ENCODE measurements at regions not wholly inside any gene's neighbourhood (a gene's known extent, or its start where the extent isn't known, plus 50 kb on each side); places are given as distances from the start of the nearest gene placed in this dataset.

- no peaks in the 10 kb centered on the region for H3K4me1 Mint-ChIP-seq
- no peak for DNase-seq (ENCODE audit: low spot score in 2 of 2, unreplicated experiment in 2 of 2)
- no peaks in the 10 kb centered on the region for H3K36me3 Mint-ChIP-seq
- H3K27me3 Mint-ChIP-seq (ENCODE audit: low read depth), result no peaks in the 10 kb centered on the region
- no peak overlapping the region for H3K4me3 Mint-ChIP-seq
- no peaks in the 10 kb centered on the region for H3K9me3 Mint-ChIP-seq
- H3K27ac Mint-ChIP-seq, result no peak overlapping the region
- TF ChIP-seq CTCF (IDR thresholded peaks at IDR 0.05; ENCODE audit: unreplicated experiment), result no peak
Measured at GRCh38 chr1:192022827-192023226, 135.4 kb upstream of the RGS18 start.

DNA sequence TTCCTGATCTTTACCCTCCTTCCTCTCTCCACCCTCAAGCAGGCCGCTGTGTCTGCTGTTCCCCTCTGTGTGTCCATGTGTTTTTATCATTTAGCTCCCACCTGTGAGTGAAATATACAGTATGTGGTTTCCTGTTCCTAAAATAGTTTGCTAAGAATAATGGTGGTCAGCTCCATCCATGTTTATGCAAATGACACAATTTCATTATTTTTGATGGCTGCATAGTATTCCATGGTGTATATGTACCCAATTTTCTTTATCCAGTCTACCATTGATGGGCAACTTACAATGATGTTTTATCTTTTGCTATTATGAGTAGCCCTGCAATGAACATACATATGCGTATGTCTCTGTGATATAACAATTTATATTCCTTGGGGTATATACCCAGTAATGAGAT lies 133.4 kb upstream of the RGS18 start:
- no peak overlapping the region for H3K4me3 Mint-ChIP-seq
- TF ChIP-seq CTCF (IDR thresholded peaks at IDR 0.05; ENCODE audit: unreplicated experiment), result no peak

DNA sequence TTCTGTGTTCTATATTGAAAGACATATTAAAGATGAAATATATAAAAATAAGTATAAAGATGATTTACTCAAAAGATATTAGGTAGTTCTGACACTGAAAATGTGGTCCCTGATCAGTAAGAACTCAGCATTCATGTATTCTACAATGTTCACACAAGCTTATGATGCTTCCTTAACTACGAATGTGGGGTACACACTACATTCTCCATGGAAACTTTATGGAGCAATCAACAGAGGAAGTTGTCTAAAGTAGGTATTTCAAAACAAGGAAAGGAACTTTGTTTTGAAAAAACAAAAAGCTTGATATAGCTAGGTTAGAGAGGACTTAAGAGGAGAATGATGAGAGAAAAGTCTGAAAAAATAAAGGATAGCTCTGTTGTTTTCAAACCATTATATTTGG lies 119.7 kb upstream of the RGS18 start:
- Mint-ChIP-seq H3K27me3 (ENCODE audit: low read depth) (no peaks in the 10 kb centered on the region), H3K9me3 (peaks cover 8% of the 10 kb centered on the region), H3K27ac (no peak overlapping the region), H3K4me3 (no peak overlapping the region), H3K36me3 (no peaks in the 10 kb centered on the region), H3K4me1 (no peaks in the 10 kb centered on the region)
- no peak for DNase-seq (ENCODE audit: low spot score in 2 of 2, unreplicated experiment in 2 of 2)
- no peak for TF ChIP-seq CTCF (IDR thresholded peaks at IDR 0.05; ENCODE audit: unreplicated experiment)

More for the DNA sequence above, 133.4 kb upstream of the RGS18 start:
- DNase-seq (ENCODE audit: low spot score in 2 of 2, unreplicated experiment in 2 of 2), result no peak
- no peaks in the 10 kb centered on the region for H3K27me3 Mint-ChIP-seq (ENCODE audit: low read depth)
- H3K4me1 Mint-ChIP-seq, result no peaks in the 10 kb centered on the region
- no peaks in the 10 kb centered on the region for H3K36me3 Mint-ChIP-seq
- no peaks in the 10 kb centered on the region for H3K9me3 Mint-ChIP-seq
- no peak overlapping the region for H3K27ac Mint-ChIP-seq

DNA sequence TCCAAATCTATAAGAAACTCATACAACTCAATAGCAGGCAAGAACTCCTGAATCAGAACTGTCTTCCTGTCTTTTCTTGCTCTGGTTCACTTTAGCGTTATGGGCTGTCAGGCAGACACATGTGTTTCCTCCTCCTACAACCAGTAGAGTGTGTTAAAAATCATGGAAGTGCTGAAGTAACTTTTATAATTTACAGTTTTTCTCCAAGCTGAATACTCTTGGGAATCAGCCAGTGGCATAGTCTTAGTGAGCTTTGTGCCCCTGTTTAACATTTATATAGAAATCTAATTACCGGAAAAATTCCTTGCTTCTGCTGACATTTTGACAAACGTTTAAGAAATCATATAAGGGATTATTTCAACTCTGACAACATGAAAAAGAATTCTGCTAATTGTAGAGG lies 113.1 kb upstream of the RGS18 start:
- Mint-ChIP-seq H3K9me3 (no peaks in the 10 kb centered on the region), H3K27ac (no peak overlapping the region), H3K27me3 (ENCODE audit: low read depth) (peaks cover 11% of the 10 kb centered on the region), H3K4me1 (no peaks in the 10 kb centered on the region), H3K4me3 (no peak overlapping the region), H3K36me3 (no peaks in the 10 kb centered on the region)
- no peak for DNase-seq (ENCODE audit: low spot score in 2 of 2, unreplicated experiment in 2 of 2)
- TF ChIP-seq CTCF (IDR thresholded peaks at IDR 0.05; ENCODE audit: unreplicated experiment), result no peak

- H3K27ac Mint-ChIP-seq, result no peak overlapping the region
- H3K27me3 Mint-ChIP-seq (ENCODE audit: low read depth), result peaks cover 8% of the 10 kb centered on the region
- no peaks in the 10 kb centered on the region for H3K36me3 Mint-ChIP-seq
- no peak for DNase-seq (ENCODE audit: low spot score in 2 of 2, unreplicated experiment in 2 of 2)
- TF ChIP-seq CTCF (IDR thresholded peaks at IDR 0.05; ENCODE audit: unreplicated experiment), result no peak
- H3K4me1 Mint-ChIP-seq, result no peaks in the 10 kb centered on the region
- H3K4me3 Mint-ChIP-seq, result no peak overlapping the region
- H3K9me3 Mint-ChIP-seq, result no peaks in the 10 kb centered on the region
Measured at GRCh38 chr1:192053531-192053971, 104.7 kb upstream of the RGS18 start.

DNA sequence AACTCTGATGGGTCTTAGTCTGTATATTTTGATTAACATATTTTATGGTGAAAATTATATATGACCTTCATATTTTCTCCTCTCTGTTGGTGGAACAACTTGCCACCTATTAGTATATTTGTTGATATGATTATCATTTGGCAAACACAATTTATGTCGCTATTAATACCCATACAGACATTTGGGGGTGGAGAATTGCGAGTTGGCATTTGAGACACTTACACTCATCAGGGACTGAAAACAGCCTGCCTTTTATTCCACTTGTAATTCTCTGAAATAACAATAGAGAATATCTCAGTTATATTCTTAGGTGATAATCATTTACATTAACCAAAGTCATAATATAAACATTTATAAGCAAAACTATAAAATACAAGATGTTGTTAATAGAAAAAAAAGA lies 100.5 kb upstream of the RGS18 start:
- no peaks in the 10 kb centered on the region for H3K36me3 Mint-ChIP-seq
- H3K27me3 Mint-ChIP-seq (ENCODE audit: low read depth), result peaks cover 3% of the 10 kb centered on the region
- H3K9me3 Mint-ChIP-seq, result no peaks in the 10 kb centered on the region
- no peak for DNase-seq (ENCODE audit: low spot score in 2 of 2, unreplicated experiment in 2 of 2)
- no peak for TF ChIP-seq CTCF (IDR thresholded peaks at IDR 0.05; ENCODE audit: unreplicated experiment)
- no peak overlapping the region for H3K27ac Mint-ChIP-seq
- no peaks in the 10 kb centered on the region for H3K4me1 Mint-ChIP-seq
- no peak overlapping the region for H3K4me3 Mint-ChIP-seq
